ENCODE measurements at regions not wholly inside any gene's neighbourhood (a gene's known extent, or its start where the extent isn't known, plus 50 kb on each side); places are given as distances from the start of the nearest gene placed in this dataset.

DNA sequence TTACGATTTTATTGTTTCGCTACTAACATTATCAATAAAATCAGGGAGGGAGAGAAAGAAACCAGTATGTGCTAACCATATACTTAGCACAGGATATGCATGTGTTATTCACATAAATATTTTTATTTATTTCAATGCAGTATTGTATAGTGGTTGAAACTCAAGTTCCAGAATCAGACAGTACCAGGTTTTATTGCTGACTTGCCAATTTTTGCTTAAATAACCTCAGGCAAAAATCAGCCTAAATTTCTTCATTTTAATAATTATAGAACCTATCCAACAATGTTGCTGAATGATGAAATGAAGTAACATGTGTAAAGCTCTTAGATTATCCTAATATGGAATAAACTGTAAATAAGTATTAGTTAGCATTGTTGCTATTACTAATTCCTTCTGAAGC, 61.4 kb upstream of the LRRC7 start:
- H3K36me3 ChIP-seq (ENCODE audit: insufficient read depth, low read depth, low read length), result no peaks in the 10 kb centered on the region
- H3K9me3 ChIP-seq (ENCODE audit: insufficient read depth, low read depth, low read length), result no peaks in the 10 kb centered on the region
- no peak overlapping the region for H3K9ac ChIP-seq (ENCODE audit: low read depth, low read length)
- no peaks in the 10 kb centered on the region for H3K27me3 ChIP-seq (ENCODE audit: insufficient read depth, low read length)
- H3K4me3 ChIP-seq (ENCODE audit: low read length), result no peak overlapping the region
- no peaks in the 10 kb centered on the region for H3K4me1 ChIP-seq (ENCODE audit: insufficient read depth, low read length)
- no peak overlapping the region for H3K27ac ChIP-seq (ENCODE audit: low read length)

DNA sequence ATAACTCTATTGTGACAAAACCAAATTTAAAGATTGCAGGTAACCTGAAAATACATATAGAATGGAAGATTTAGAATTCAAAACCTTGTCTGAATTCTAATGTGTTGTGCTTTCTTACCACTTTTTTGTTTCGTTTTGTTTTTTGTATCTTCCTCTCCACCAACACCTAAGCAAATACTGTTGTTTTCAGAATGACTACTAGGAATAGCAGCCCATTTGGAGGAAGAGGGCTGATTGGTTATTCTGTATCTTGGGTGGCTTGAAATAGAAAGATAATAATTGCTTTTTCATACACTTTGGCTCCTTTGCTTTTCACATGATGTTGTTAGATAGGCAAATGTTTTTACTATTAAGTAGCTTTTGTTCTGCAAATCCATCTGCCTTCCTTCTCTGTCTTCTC, 61.0 kb upstream of the LRRC7 start:
- Histone ChIP-seq H3K4me1 (ENCODE audit: insufficient read depth, low read length) (no peaks in the 10 kb centered on the region), H3K27ac (ENCODE audit: low read length) (no peak overlapping the region), H3K36me3 (ENCODE audit: insufficient read depth, low read depth, low read length) (no peaks in the 10 kb centered on the region), H3K9ac (ENCODE audit: low read depth, low read length) (no peak overlapping the region), H3K4me3 (ENCODE audit: low read length) (no peak overlapping the region), H3K9me3 (ENCODE audit: insufficient read depth, low read depth, low read length) (no peaks in the 10 kb centered on the region), H3K27me3 (ENCODE audit: insufficient read depth, low read length) (no peaks in the 10 kb centered on the region)

DNA sequence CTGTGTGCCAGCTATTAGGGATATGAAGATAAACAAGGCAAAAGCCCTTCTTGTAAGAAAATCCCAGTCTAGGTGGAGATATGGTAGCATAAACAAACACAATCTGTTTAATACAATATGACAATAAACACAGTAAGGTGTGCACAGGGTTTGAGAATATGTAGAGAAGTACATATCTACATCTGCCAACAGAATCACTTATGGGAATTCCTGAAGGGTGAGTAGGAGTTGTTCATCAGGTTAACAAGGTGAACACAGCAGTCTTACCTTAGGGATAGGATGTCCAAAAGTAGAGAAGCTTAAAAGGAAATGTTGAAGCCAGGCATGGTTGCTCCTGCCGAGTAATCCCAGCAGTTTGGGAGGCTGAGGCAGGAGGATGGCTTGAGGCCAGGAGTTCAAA, 57.7 kb upstream of the LRRC7 start:
- Histone ChIP-seq H3K36me3 (ENCODE audit: insufficient read depth, low read depth, low read length) (no peaks in the 10 kb centered on the region), H3K9ac (ENCODE audit: low read depth, low read length) (no peak overlapping the region), H3K4me1 (ENCODE audit: insufficient read depth, low read length) (no peaks in the 10 kb centered on the region), H3K9me3 (ENCODE audit: insufficient read depth, low read depth, low read length) (no peaks in the 10 kb centered on the region), H3K27me3 (ENCODE audit: insufficient read depth, low read length) (no peaks in the 10 kb centered on the region), H3K4me3 (ENCODE audit: low read length) (no peak overlapping the region), H3K27ac (ENCODE audit: low read length) (no peak overlapping the region)

DNA sequence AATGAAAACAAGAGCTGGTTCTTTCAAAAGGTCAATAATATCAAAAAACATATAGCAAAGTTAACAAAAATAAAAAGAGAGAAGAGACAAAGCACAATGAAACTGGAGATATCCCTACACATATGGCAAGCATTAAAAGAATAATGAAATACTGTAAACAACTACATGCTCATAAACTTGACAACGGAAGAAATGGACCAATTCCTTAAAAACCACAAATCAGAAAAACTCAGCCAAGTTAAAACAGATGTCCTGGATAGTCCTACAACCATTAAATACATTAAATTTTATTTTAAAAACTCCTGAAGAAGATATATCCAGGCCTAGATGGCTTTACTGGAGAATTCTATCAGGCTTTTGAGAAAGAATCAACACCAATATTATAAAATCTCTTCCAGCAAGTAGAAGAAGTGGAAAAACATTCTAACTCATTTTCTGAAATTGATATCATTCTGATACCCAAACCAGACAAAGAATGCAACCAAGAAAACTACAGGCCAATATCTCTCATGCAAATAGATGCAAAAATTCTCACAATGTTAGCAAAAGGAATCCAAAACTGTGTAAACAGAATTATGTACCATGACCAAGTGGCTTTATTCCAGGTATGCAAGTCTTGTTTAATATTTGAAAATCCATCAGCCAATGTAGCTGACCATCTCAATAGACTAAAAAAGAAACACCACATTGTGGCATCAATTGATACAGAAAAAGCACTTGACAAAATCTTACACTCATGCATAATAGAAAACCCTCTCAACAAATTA, 56.1 kb upstream of the LRRC7 start:
- no peaks in the 10 kb centered on the region for H3K4me1 ChIP-seq (ENCODE audit: insufficient read depth, low read length)
- no peak overlapping the region for H3K4me3 ChIP-seq (ENCODE audit: low read length)
- H3K9me3 ChIP-seq (ENCODE audit: insufficient read depth, low read depth, low read length), result no peaks in the 10 kb centered on the region
- H3K36me3 ChIP-seq (ENCODE audit: insufficient read depth, low read depth, low read length), result no peaks in the 10 kb centered on the region
- no peak overlapping the region for H3K9ac ChIP-seq (ENCODE audit: low read depth, low read length)
- H3K27me3 ChIP-seq (ENCODE audit: insufficient read depth, low read length), result no peaks in the 10 kb centered on the region
- H3K27ac ChIP-seq (ENCODE audit: low read length), result no peak overlapping the region

GRCh38 chr1:69513601-69514000, 54.1 kb upstream of the LRRC7 start:
- Histone ChIP-seq H3K27me3 (ENCODE audit: insufficient read depth, low read length) (no peaks in the 10 kb centered on the region), H3K9me3 (ENCODE audit: insufficient read depth, low read depth, low read length) (no peaks in the 10 kb centered on the region), H3K9ac (ENCODE audit: low read depth, low read length) (no peak overlapping the region), H3K4me3 (ENCODE audit: low read length) (no peak overlapping the region), H3K36me3 (ENCODE audit: insufficient read depth, low read depth, low read length) (no peaks in the 10 kb centered on the region), H3K27ac (ENCODE audit: low read length) (no peak overlapping the region), H3K4me1 (ENCODE audit: insufficient read depth, low read length) (no peaks in the 10 kb centered on the region)

All from iPS-20b (cell line).